ENCODE measurements at regions not wholly inside any gene's neighbourhood (a gene's known extent, or its start where the extent isn't known, plus 50 kb on each side); places are given as distances from the start of the nearest gene placed in this dataset.

DNA sequence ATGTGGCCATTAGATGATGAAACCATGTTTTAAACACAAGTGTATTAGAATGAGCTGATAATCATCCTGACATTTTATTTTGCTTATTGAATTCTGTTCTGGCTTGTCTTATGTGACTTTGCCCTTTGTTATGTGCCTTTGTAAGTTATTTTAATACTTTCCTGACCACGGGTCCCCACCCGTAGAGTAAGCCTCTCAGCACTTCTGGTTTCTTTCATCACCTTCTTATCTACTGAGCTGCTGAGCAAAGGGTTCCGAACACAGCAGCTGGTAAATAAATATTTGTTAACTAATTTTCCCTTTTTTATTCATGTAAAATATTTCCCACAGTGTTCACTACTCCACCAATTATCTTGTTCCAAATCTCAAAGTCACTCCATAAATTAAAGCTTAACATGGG lies 1115.3 kb downstream of the SORCS3 start:
- TF ChIP-seq POLR2AphosphoS5 (IDR thresholded peaks at IDR 0.05) (no peak), CTCF (IDR thresholded peaks at IDR 0.05) (no peak), POLR2A (IDR thresholded peaks at IDR 0.05) (no peak)
